SH-SY5Y (cell line): ENCODE measurements at regions not wholly inside any gene's neighbourhood (a gene's known extent, or its start where the extent isn't known, plus 50 kb on each side); places are given as distances from the start of the nearest gene placed in this dataset.

ENCODE experiments used
- GATA2 ChIP-seq: IDR thresholded peaks from 2 replicates; pipeline ENCODE4 v1.6.1; 2011; ENCODE audit warnings: mild to moderate bottlenecking, low read depth, low read length
- GATA3 ChIP-seq: IDR thresholded peaks from 2 replicates; pipeline ENCODE4 v1.6.1; 2011; ENCODE audit warnings: low read depth, mild to moderate bottlenecking, low read length, moderate library complexity

DNA sequence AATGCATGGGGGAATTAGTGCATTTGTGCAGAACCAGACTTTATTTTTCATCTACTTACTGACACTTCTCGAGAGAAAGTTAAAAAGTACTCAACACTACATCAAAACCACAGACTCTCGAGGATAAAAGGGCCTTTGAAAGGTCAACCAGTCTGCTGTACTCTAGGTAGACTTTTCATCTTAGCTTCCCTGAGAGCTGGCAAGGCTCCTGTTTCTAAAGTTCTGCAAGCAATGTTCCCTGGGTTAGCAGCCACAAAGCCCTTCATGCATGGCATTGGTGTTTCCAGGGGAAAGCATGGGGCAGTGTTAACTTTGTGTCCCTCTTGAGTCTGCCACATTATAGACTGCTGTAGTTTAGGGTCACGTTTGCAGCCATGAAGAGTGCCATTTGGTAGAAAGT, 106.4 kb upstream of the PFN2 start:
- TF ChIP-seq GATA2 (no peak), GATA3 (no peak)

- TF ChIP-seq GATA2: no peak
These were observed 105.7 kb upstream of the PFN2 start for GRCh38 chr3:150076443-150076842.

- TF ChIP-seq GATA2: no peak
- TF ChIP-seq GATA3: no peak
These were observed 104.7 kb upstream of the PFN2 start for GRCh38 chr3:150075417-150075865.

- TF ChIP-seq GATA2 (peak; percentile 52; the same call in 1 of the 2 replicates), GATA3 (no peak)
These were observed 104.2 kb upstream of the PFN2 start for GRCh38 chr3:150074697-150075416.

DNA sequence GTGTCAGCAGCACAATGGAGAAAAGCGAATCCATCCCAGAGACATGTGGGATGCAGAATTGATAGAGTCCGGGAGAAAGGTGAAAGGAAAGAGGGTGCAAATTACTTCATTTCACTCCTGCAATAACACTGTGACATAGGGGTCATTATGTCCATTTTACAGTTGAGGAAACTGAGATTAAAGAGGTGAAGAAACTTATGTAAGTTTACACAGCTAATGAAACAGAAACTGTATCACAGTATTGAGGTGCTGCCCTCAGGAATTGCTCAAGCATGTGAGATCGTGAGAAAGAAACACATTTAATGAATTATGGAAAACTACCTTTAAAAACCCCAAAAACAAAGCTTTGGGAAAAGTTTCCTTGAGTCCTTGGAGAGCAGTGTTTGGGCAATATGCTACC, 103.6 kb upstream of the PFN2 start:
- TF ChIP-seq GATA3: no peak
- no peak for TF ChIP-seq GATA2

GRCh38 chr3:150073513-150073912, 102.8 kb upstream of the PFN2 start:
- TF ChIP-seq GATA2 (no peak), GATA3 (no peak)

DNA sequence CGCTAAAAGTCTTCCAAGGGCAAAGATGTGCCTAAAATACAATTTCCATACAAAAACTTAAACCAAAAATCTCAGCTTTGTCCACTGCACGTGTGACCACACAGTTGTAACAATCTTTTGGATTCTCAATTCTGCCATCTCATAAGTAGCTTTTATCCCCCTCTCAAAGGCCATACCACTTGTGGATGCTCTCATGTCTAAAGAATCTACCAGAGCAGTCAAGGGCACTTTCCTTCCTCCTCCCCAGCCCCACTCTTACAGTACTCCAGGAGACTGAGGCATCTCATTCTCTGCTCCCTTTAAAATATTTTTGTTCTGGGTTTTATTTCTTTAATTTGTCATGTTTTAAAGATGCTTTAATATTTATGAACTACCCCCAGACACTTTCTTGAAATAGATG, 102.3 kb upstream of the PFN2 start:
- TF ChIP-seq GATA3: no peak
- no peak for TF ChIP-seq GATA2

- peak; percentile 34; the same call in 1 of the 2 replicates for TF ChIP-seq GATA2
- TF ChIP-seq GATA3: no peak; the same call in 1 of the 2 replicates
These were observed 101.9 kb upstream of the PFN2 start for GRCh38 chr3:150072576-150072975.

GRCh38 chr3:150070271-150070670, 99.6 kb upstream of the PFN2 start:
- TF ChIP-seq GATA3: no peak
- TF ChIP-seq GATA2: no peak

- TF ChIP-seq GATA3 (no peak), GATA2 (no peak)
These were observed 98.9 kb upstream of the PFN2 start for GRCh38 chr3:150069633-150070032.

- TF ChIP-seq GATA3: no peak
These were observed 98.4 kb upstream of the PFN2 start for GRCh38 chr3:150069154-150069527.

DNA sequence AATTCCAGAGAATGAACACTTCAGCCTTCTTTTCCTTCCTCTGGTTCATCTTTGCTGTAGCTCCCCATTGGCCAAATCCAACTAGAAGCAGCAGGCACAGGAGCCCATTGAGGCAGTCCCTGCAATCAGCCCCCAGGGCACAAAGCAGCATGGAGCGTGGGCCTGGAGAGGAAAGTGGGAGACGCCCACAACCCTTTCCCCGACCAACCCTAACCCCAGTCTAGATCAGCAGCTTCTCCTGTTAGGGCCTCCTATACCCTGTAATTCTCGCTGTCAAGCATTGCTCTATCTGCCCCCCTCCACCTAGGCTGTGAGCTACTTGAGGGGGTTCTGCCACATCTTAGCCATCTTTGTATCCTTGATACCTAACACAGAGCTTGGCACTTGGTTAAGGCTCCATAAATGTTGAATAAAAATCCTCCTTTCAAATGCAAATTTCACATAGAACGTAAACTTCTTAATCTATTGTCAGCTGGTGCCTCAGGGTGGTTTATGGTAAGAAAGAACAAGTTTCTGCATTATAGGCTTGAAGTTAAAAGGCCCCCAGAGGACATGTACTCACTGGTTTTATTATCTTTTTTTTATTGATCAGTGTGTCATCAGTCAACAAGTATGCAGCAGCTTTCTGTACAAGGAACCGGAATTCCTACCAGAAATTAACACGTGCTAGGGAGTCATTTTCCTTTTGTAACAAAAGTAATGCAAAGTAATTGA, 97.9 kb upstream of the PFN2 start:
- TF ChIP-seq GATA2 (no peak), GATA3 (no peak)

GRCh38 chr3:150067561-150067960, 96.9 kb upstream of the PFN2 start:
- TF ChIP-seq GATA3: no peak
- no peak for TF ChIP-seq GATA2

GRCh38 chr3:150064971-150065370, 94.3 kb upstream of the PFN2 start:
- TF ChIP-seq GATA2 (no peak), GATA3 (no peak)

- TF ChIP-seq GATA3: no peak
- no peak for TF ChIP-seq GATA2
These were observed 92.5 kb upstream of the PFN2 start for GRCh38 chr3:150063237-150063636.
